Suprapubic skin (tissue), 4 donors: ENCODE measurements at regions not wholly inside any gene's neighbourhood (a gene's known extent, or its start where the extent isn't known, plus 50 kb on each side); places are given as distances from the start of the nearest gene placed in this dataset.

Experiments used
- DNase-seq, 2 donors: peaks; one replicate each; pipeline ENCODE4 v3.0.0-alpha.2; 2019; ENCODE audit warnings: low spot score in 2 of 2
- H3K27ac ChIP-seq: fragments of 200-600 bp; sonication (generic); one replicate; pipeline ENCODE4 v1.5.1; 2019
- H3K27me3 ChIP-seq: fragments of 200-600 bp; sonication (generic); one replicate; pipeline ENCODE4 v1.5.1; 2019
- H3K36me3 ChIP-seq: fragments of 200-600 bp; sonication (generic); one replicate; pipeline ENCODE4 v1.5.1; 2019
- H3K4me1 ChIP-seq: fragments of 200-600 bp; sonication (generic); one replicate; pipeline ENCODE4 v1.5.1; 2019
- H3K4me3 ChIP-seq: fragments of 200-600 bp; sonication (generic); one replicate; pipeline ENCODE4 v1.5.1; 2019; ENCODE audit warnings: mild to moderate bottlenecking
- H3K9me3 ChIP-seq: fragments of 200-600 bp; sonication (generic); one replicate; pipeline ENCODE4 v1.5.1; 2019
- CTCF ChIP-seq, 2 donors: fragments of 200-600 bp in 1 of 2; fragments of 450-650 bp in 1 of 2; sonication (generic) in 1 of 2; IDR thresholded peaks; one replicate each; pipeline ENCODE4 v1.5.1; 2016 to 2019; ENCODE audit warnings: antibody characterized with exemption in 2 of 2, mild to moderate bottlenecking in 1 of 2, moderate library complexity in 1 of 2
- EP300 ChIP-seq: sonication (generic); formaldehyde crosslinking; IDR thresholded peaks from one replicate; pipeline ENCODE4 v1.6.1; 2017; ENCODE audit warnings: antibody characterized with exemption
- POLR2A ChIP-seq, 2 donors: fragments of 450-650 bp; IDR thresholded peaks; one replicate each; pipeline ENCODE4 v1.6.1; 2017; ENCODE audit warnings: antibody characterized with exemption in 2 of 2, mild to moderate bottlenecking in 2 of 2, moderate library complexity in 2 of 2
- POLR2AphosphoS5 ChIP-seq, 3 donors: sonication (generic); formaldehyde crosslinking; IDR thresholded peaks; one replicate each; pipeline ENCODE4 v1.6.1; 2017; ENCODE audit warnings: antibody characterized with exemption in 3 of 3
- WGBS: methylation state at CpG from one replicate; pipeline ENCODE4 v1.1.5; 2018; 5-methylcytosine and 5-hydroxymethylcytosine counted together

GRCh38 chr18:2336690-2337392 is 234.5 kb downstream of the METTL4 start:
- no peaks in the 10 kb centered on the region for H3K36me3 ChIP-seq
- no peak overlapping the region for H3K27ac ChIP-seq
- TF ChIP-seq POLR2A (IDR thresholded peaks at IDR 0.05) (no peak), EP300 (no peak), POLR2AphosphoS5 (IDR thresholded peaks at IDR 0.05) (no peak), CTCF (IDR thresholded peaks at IDR 0.05) (no peak)
- no peaks in the 10 kb centered on the region for H3K4me1 ChIP-seq
- no peak overlapping the region for H3K4me3 ChIP-seq
- no peak for DNase-seq
- H3K27me3 ChIP-seq, result no peaks in the 10 kb centered on the region
- H3K9me3 ChIP-seq, result no peaks in the 10 kb centered on the region

GRCh38 chr18:2337552-2338141 is 233.7 kb downstream of the METTL4 start:
- TF ChIP-seq CTCF (IDR thresholded peaks at IDR 0.05), result peak in 1 of 2 donors; percentile 19
- no peak for TF ChIP-seq POLR2A (IDR thresholded peaks at IDR 0.05)
- 63% methylated on average over 7 of the region's 7 CpGs for WGBS
- no peak overlapping the region for H3K27ac ChIP-seq

GRCh38 chr18:2338601-2339000 is 232.7 kb downstream of the METTL4 start:
- no peak overlapping the region for H3K4me3 ChIP-seq
- no peak for TF ChIP-seq EP300
- no peak for TF ChIP-seq CTCF (IDR thresholded peaks at IDR 0.05)
- TF ChIP-seq POLR2AphosphoS5 (IDR thresholded peaks at IDR 0.05), result no peak
- TF ChIP-seq POLR2A (IDR thresholded peaks at IDR 0.05), result no peak
- 76% methylated on average over 3 of the region's 3 CpGs for WGBS

More at GRCh38 chr18:2337552-2338141, 233.7 kb downstream of the METTL4 start:
- no peak overlapping the region for H3K4me3 ChIP-seq
- no peaks in the 10 kb centered on the region for H3K9me3 ChIP-seq
- H3K4me1 ChIP-seq, result no peaks in the 10 kb centered on the region
- no peak for DNase-seq
- no peaks in the 10 kb centered on the region for H3K36me3 ChIP-seq
- no peaks in the 10 kb centered on the region for H3K27me3 ChIP-seq

GRCh38 chr18:2340335-2340734 is 231.0 kb downstream of the METTL4 start:
- H3K27me3 ChIP-seq, result no peaks in the 10 kb centered on the region
- no peak overlapping the region for H3K4me3 ChIP-seq
- WGBS, result 75% methylated on average over 4 of the region's 4 CpGs
- TF ChIP-seq CTCF (IDR thresholded peaks at IDR 0.05), result no peak
- TF ChIP-seq EP300, result no peak
- TF ChIP-seq POLR2A (IDR thresholded peaks at IDR 0.05), result no peak
- TF ChIP-seq POLR2AphosphoS5 (IDR thresholded peaks at IDR 0.05), result no peak
- no peaks in the 10 kb centered on the region for H3K9me3 ChIP-seq
- no peak overlapping the region for H3K27ac ChIP-seq
- DNase-seq, result no peak
- H3K4me1 ChIP-seq, result no peaks in the 10 kb centered on the region
- H3K36me3 ChIP-seq, result no peaks in the 10 kb centered on the region

More at GRCh38 chr18:2338601-2339000, 232.7 kb downstream of the METTL4 start:
- Histone ChIP-seq H3K36me3 (no peaks in the 10 kb centered on the region), H3K27me3 (no peaks in the 10 kb centered on the region), H3K9me3 (no peaks in the 10 kb centered on the region), H3K4me1 (no peaks in the 10 kb centered on the region), H3K27ac (no peak overlapping the region)
- no peak for DNase-seq

- no peaks in the 10 kb centered on the region for H3K4me1 ChIP-seq
- H3K4me3 ChIP-seq, result no peak overlapping the region
- H3K27ac ChIP-seq, result no peak overlapping the region
- 80% methylated on average over 5 of the region's 5 CpGs for WGBS
- H3K36me3 ChIP-seq, result no peaks in the 10 kb centered on the region
- H3K9me3 ChIP-seq, result no peaks in the 10 kb centered on the region
- DNase-seq, result no peak
- H3K27me3 ChIP-seq, result no peaks in the 10 kb centered on the region
- TF ChIP-seq CTCF (IDR thresholded peaks at IDR 0.05) (no peak), EP300 (no peak), POLR2AphosphoS5 (IDR thresholded peaks at IDR 0.05) (no peak), POLR2A (IDR thresholded peaks at IDR 0.05) (no peak)
Measured at GRCh38 chr18:2348003-2348402, 223.3 kb downstream of the METTL4 start.
